ENCODE measurements at regions not wholly inside any gene's neighbourhood (a gene's known extent, or its start where the extent isn't known, plus 50 kb on each side); places are given as distances from the start of the nearest gene placed in this dataset.

DNA sequence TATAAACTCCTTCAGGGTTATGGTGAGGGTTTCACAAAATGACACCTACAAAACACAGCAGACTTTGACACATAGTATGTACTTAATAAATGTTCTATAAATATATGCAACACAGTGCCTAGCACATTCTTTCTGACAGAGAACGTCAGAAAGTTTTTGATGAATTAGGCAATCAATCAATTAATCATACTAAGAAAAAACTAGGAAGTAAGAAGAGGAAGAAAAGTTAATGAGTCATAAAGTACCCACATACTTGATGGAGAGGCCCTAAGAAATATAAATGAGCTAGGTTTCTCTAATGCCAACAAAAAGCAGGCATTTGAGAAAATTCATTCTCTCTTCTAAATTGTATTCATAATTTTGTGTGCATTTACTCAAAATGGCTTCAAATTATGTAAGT is 192.7 kb upstream of the VWC2 start:
- TF ChIP-seq EGR1 (IDR thresholded peaks at IDR 0.05; ENCODE audit: low read depth in 2 of 2) (no peak), JUND (IDR thresholded peaks at IDR 0.05) (no peak), TAF1 (conservative IDR thresholded peaks at IDR 0.05) (no peak), GABPA (IDR thresholded peaks at IDR 0.05 in 1 of 2, conservative IDR thresholded peaks at IDR 0.05 in 1 of 2) (no peak), YY1 (IDR thresholded peaks at IDR 0.05) (no peak), SP1 (IDR thresholded peaks at IDR 0.05) (no peak), RAD21 (IDR thresholded peaks at IDR 0.05) (no peak), HNF4A (conservative IDR thresholded peaks at IDR 0.05) (no peak)
- TF ChIP-seq, protein P1, sequence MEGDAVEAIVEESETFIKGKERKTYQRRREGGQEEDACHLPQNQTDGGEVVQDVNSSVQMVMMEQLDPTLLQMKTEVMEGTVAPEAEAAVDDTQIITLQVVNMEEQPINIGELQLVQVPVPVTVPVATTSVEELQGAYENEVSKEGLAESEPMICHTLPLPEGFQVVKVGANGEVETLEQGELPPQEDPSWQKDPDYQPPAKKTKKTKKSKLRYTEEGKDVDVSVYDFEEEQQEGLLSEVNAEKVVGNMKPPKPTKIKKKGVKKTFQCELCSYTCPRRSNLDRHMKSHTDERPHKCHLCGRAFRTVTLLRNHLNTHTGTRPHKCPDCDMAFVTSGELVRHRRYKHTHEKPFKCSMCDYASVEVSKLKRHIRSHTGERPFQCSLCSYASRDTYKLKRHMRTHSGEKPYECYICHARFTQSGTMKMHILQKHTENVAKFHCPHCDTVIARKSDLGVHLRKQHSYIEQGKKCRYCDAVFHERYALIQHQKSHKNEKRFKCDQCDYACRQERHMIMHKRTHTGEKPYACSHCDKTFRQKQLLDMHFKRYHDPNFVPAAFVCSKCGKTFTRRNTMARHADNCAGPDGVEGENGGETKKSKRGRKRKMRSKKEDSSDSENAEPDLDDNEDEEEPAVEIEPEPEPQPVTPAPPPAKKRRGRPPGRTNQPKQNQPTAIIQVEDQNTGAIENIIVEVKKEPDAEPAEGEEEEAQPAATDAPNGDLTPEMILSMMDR (IDR thresholded peaks at IDR 0.05; ENCODE audit: low read depth, low read length, missing input control) = no peak
- TF ChIP-seq, protein P2, sequence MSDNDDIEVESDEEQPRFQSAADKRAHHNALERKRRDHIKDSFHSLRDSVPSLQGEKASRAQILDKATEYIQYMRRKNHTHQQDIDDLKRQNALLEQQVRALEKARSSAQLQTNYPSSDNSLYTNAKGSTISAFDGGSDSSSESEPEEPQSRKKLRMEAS (IDR thresholded peaks at IDR 0.05) = no peak
- TF ChIP-seq, protein P3, sequence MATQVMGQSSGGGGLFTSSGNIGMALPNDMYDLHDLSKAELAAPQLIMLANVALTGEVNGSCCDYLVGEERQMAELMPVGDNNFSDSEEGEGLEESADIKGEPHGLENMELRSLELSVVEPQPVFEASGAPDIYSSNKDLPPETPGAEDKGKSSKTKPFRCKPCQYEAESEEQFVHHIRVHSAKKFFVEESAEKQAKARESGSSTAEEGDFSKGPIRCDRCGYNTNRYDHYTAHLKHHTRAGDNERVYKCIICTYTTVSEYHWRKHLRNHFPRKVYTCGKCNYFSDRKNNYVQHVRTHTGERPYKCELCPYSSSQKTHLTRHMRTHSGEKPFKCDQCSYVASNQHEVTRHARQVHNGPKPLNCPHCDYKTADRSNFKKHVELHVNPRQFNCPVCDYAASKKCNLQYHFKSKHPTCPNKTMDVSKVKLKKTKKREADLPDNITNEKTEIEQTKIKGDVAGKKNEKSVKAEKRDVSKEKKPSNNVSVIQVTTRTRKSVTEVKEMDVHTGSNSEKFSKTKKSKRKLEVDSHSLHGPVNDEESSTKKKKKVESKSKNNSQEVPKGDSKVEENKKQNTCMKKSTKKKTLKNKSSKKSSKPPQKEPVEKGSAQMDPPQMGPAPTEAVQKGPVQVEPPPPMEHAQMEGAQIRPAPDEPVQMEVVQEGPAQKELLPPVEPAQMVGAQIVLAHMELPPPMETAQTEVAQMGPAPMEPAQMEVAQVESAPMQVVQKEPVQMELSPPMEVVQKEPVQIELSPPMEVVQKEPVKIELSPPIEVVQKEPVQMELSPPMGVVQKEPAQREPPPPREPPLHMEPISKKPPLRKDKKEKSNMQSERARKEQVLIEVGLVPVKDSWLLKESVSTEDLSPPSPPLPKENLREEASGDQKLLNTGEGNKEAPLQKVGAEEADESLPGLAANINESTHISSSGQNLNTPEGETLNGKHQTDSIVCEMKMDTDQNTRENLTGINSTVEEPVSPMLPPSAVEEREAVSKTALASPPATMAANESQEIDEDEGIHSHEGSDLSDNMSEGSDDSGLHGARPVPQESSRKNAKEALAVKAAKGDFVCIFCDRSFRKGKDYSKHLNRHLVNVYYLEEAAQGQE (IDR thresholded peaks at IDR 0.05) = no peak

Measured in liver (tissue), 3 donors.